ENCODE measurements at regions not wholly inside any gene's neighbourhood (a gene's known extent, or its start where the extent isn't known, plus 50 kb on each side); places are given as distances from the start of the nearest gene placed in this dataset.

DNA sequence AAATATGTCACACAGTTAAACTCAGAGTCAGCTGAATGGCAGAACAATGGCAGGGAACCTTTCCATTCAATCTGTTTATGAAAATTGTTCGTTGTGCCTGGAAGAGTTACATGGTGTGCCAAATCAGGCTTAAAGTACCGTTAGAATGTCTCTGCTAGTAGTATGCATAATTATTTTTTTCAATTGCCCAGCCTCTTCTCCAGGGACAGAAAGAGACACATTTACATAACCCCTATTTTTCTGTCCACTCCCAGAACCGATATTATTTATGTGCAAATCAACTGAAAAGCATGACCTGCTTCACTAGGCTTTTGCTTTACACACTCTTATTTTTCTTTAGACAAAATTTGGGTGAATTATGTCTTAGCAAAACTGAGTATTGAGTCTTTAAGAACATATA, 459.1 kb downstream of the EFNA5 start:
- Histone ChIP-seq H3K27ac (ENCODE audit: low read depth in 1 of 2, low read length in 2 of 2) (no peak overlapping the region), H3K9me3 (ENCODE audit: control insufficient read depth in 4 of 4, low read length in 3 of 4) (no peaks in the 10 kb centered on the region), H3K4me3 (ENCODE audit: low read depth in 1 of 3, low read length in 3 of 3) (no peak overlapping the region), H3K36me3 (ENCODE audit: control insufficient read depth in 4 of 4, insufficient read depth in 3 of 4, low read depth in 1 of 4, low read length in 3 of 4) (no peaks in the 10 kb centered on the region), H3K9ac (ENCODE audit: low read depth in 1 of 2, low read length in 2 of 2) (no peak overlapping the region), H3K4me1 (ENCODE audit: control insufficient read depth in 4 of 4, insufficient read depth in 4 of 4, low read length in 3 of 4) (no peaks in the 10 kb centered on the region), H3K27me3 (ENCODE audit: control insufficient read depth in 4 of 4, insufficient read depth in 4 of 4, low read length in 3 of 4) (no peaks in the 10 kb centered on the region)
- WGBS, result 79% methylated on average over 3 of the region's 3 CpGs
- TF ChIP-seq RAD21 (IDR thresholded peaks at IDR 0.05) (no peak), NR2F2 (IDR thresholded peaks at IDR 0.05) (no peak), HNF4A (conservative IDR thresholded peaks at IDR 0.05) (no peak), FOXA1 (IDR thresholded peaks at IDR 0.05) (no peak), RXRA (IDR thresholded peaks at IDR 0.05) (no peak), TAF1 (conservative IDR thresholded peaks at IDR 0.05) (no peak), EGR1 (IDR thresholded peaks at IDR 0.05; ENCODE audit: low read depth in 2 of 2) (no peak), YY1 (IDR thresholded peaks at IDR 0.05) (no peak), JUND (IDR thresholded peaks at IDR 0.05) (no peak), HNF4G (IDR thresholded peaks at IDR 0.05) (no peak)
- TF ChIP-seq, protein P1, sequence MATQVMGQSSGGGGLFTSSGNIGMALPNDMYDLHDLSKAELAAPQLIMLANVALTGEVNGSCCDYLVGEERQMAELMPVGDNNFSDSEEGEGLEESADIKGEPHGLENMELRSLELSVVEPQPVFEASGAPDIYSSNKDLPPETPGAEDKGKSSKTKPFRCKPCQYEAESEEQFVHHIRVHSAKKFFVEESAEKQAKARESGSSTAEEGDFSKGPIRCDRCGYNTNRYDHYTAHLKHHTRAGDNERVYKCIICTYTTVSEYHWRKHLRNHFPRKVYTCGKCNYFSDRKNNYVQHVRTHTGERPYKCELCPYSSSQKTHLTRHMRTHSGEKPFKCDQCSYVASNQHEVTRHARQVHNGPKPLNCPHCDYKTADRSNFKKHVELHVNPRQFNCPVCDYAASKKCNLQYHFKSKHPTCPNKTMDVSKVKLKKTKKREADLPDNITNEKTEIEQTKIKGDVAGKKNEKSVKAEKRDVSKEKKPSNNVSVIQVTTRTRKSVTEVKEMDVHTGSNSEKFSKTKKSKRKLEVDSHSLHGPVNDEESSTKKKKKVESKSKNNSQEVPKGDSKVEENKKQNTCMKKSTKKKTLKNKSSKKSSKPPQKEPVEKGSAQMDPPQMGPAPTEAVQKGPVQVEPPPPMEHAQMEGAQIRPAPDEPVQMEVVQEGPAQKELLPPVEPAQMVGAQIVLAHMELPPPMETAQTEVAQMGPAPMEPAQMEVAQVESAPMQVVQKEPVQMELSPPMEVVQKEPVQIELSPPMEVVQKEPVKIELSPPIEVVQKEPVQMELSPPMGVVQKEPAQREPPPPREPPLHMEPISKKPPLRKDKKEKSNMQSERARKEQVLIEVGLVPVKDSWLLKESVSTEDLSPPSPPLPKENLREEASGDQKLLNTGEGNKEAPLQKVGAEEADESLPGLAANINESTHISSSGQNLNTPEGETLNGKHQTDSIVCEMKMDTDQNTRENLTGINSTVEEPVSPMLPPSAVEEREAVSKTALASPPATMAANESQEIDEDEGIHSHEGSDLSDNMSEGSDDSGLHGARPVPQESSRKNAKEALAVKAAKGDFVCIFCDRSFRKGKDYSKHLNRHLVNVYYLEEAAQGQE (IDR thresholded peaks at IDR 0.05), result no peak
- TF ChIP-seq, protein P2, sequence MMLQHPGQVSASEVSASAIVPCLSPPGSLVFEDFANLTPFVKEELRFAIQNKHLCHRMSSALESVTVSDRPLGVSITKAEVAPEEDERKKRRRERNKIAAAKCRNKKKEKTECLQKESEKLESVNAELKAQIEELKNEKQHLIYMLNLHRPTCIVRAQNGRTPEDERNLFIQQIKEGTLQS (IDR thresholded peaks at IDR 0.05), result no peak
- TF ChIP-seq, protein P3, sequence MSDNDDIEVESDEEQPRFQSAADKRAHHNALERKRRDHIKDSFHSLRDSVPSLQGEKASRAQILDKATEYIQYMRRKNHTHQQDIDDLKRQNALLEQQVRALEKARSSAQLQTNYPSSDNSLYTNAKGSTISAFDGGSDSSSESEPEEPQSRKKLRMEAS (IDR thresholded peaks at IDR 0.05), result no peak
- TF ChIP-seq, protein P4, sequence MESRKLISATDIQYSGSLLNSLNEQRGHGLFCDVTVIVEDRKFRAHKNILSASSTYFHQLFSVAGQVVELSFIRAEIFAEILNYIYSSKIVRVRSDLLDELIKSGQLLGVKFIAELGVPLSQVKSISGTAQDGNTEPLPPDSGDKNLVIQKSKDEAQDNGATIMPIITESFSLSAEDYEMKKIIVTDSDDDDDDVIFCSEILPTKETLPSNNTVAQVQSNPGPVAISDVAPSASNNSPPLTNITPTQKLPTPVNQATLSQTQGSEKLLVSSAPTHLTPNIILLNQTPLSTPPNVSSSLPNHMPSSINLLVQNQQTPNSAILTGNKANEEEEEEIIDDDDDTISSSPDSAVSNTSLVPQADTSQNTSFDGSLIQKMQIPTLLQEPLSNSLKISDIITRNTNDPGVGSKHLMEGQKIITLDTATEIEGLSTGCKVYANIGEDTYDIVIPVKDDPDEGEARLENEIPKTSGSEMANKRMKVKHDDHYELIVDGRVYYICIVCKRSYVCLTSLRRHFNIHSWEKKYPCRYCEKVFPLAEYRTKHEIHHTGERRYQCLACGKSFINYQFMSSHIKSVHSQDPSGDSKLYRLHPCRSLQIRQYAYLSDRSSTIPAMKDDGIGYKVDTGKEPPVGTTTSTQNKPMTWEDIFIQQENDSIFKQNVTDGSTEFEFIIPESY (IDR thresholded peaks at IDR 0.05), result no peak
- TF ChIP-seq, protein P5, sequence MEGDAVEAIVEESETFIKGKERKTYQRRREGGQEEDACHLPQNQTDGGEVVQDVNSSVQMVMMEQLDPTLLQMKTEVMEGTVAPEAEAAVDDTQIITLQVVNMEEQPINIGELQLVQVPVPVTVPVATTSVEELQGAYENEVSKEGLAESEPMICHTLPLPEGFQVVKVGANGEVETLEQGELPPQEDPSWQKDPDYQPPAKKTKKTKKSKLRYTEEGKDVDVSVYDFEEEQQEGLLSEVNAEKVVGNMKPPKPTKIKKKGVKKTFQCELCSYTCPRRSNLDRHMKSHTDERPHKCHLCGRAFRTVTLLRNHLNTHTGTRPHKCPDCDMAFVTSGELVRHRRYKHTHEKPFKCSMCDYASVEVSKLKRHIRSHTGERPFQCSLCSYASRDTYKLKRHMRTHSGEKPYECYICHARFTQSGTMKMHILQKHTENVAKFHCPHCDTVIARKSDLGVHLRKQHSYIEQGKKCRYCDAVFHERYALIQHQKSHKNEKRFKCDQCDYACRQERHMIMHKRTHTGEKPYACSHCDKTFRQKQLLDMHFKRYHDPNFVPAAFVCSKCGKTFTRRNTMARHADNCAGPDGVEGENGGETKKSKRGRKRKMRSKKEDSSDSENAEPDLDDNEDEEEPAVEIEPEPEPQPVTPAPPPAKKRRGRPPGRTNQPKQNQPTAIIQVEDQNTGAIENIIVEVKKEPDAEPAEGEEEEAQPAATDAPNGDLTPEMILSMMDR (IDR thresholded peaks at IDR 0.05; ENCODE audit: low read depth, low read length, missing input control), result no peak
- no peak for DNase-seq (ENCODE audit: low spot score)

DNA sequence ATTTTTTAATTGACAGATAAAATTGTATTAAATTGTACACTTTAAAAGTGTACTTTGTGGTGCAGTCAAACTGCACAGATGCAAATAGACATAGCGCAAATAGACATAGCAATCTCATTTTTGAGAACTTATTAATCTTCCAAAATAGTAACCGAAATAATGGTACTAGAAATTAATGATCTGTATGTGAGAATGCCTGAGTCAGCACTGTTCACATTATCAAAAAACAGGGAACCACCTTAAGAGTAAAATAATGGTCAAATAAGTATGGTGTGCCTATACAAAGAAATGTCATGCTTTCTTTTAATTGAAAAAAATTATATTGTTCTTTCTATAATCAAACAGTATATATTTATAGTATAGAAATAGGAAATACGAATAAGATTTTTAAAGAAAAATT, 461.9 kb downstream of the EFNA5 start:
- TF ChIP-seq, protein P1 (IDR thresholded peaks at IDR 0.05), result no peak
- TF ChIP-seq, protein P2 (IDR thresholded peaks at IDR 0.05), result no peak
- TF ChIP-seq FOXA2 (IDR thresholded peaks at IDR 0.05), result no peak
- TF ChIP-seq, protein P5 (IDR thresholded peaks at IDR 0.05; ENCODE audit: low read depth, low read length, missing input control), result no peak
- Histone ChIP-seq H3K9ac (ENCODE audit: low read depth in 1 of 2, low read length in 2 of 2) (no peak overlapping the region), H3K27ac (ENCODE audit: low read depth in 1 of 2, low read length in 2 of 2) (no peak overlapping the region), H3K4me3 (ENCODE audit: low read depth in 1 of 3, low read length in 3 of 3) (no peak overlapping the region), H3K27me3 (ENCODE audit: control insufficient read depth in 4 of 4, insufficient read depth in 4 of 4, low read length in 3 of 4) (no peaks in the 10 kb centered on the region), H3K9me3 (ENCODE audit: control insufficient read depth in 4 of 4, low read length in 3 of 4) (no peaks in the 10 kb centered on the region), H3K4me1 (ENCODE audit: control insufficient read depth in 4 of 4, insufficient read depth in 4 of 4, low read length in 3 of 4) (no peaks in the 10 kb centered on the region), H3K36me3 (ENCODE audit: control insufficient read depth in 4 of 4, insufficient read depth in 3 of 4, low read depth in 1 of 4, low read length in 3 of 4) (no peaks in the 10 kb centered on the region)
- no peak for DNase-seq (ENCODE audit: low spot score)
- WGBS, result 82% methylated on average over 3 of the region's 3 CpGs

Measured in liver (tissue), 8 donors.